Epithelial cell of esophagus (primary cell): ENCODE measurements at regions not wholly inside any gene's neighbourhood (a gene's known extent, or its start where the extent isn't known, plus 50 kb on each side); places are given as distances from the start of the nearest gene placed in this dataset.

Experiments
- DNase-seq: peaks from one replicate; pipeline ENCODE4 v3.0.0; 2010; ENCODE audit warnings: low read depth
- H3K4me3 ChIP-seq: 2 replicates; pipeline ENCODE4 v1.5.1; 2011; ENCODE audit warnings: mild to moderate bottlenecking, low read length, control low read depth
- CTCF ChIP-seq: IDR thresholded peaks from 2 replicates; pipeline ENCODE4 v1.5.1; 2011; ENCODE audit warnings: low read depth, mild to moderate bottlenecking, low read length, control low read depth, inconsistent platforms; ENCODE audit not compliant: insufficient read depth; ENCODE audit errors: missing control alignments

DNA sequence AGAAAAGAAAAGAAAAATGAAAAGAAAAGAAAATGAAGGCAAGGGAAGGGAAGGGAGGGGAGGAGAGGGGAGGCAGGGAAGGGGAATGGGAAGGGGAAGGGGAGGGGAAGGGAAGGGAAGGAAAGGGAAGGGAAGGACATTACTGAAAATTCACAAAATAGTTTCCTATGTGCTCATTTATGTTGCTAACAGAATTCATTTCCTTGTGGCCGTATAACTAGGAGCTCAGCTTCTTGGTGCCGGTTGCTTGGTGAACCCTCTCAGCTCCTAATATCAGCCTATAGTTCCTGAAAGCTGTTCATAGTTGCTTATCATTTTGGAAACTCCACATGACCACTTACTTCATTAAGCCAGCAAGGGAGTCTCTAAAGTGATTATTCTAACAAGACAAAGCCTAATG is 379.8 kb upstream of the TMEFF2 start:
- no peak overlapping the region for H3K4me3 ChIP-seq
- no peak for TF ChIP-seq CTCF
- no peak for DNase-seq

GRCh38 chr2:192571636-192572035 is 376.9 kb upstream of the TMEFF2 start:
- H3K4me3 ChIP-seq = no peak overlapping the region
- no peak for DNase-seq
- no peak for TF ChIP-seq CTCF

DNA sequence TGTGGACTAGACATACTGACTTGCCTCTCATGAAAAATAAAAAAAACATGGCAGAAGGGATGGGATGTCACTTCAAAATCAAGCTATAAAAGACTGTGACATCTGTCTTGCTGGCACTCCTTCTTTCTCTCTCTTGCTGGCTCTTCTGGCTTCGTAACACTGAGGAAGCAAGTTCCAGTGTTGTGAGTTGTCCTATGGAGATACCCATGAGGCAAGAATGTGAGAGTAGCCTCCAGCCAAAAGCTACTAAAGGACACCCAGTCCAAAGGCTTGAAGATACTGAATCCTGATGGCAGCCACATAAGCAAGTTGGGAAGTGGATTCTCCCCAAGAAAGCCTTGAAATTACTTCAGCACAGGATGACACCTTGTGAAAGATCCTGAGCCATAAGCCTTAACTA is 376.1 kb upstream of the TMEFF2 start:
- peak; percentile 17 for DNase-seq
- TF ChIP-seq CTCF = no peak
- no peak overlapping the region for H3K4me3 ChIP-seq

DNA sequence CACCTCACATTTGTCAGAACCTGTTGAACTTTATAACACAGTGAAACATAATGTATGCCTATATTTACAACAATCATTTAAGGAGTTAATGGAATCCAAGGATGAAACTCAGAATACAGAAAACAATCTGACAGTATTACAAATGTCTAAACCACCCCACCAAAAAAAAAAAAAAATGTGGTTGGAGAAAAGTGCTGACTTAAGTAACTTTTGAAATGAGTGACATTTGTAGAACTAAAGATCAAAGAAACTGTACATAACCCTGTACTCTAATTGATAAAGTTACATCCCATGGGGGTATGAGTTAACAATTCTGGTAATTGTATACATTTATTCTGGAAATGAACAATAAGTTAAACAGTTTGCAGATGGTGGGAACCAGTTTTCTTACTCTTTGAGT is 372.1 kb upstream of the TMEFF2 start:
- H3K4me3 ChIP-seq = no peak overlapping the region
- no peak for DNase-seq
- no peak for TF ChIP-seq CTCF

DNA sequence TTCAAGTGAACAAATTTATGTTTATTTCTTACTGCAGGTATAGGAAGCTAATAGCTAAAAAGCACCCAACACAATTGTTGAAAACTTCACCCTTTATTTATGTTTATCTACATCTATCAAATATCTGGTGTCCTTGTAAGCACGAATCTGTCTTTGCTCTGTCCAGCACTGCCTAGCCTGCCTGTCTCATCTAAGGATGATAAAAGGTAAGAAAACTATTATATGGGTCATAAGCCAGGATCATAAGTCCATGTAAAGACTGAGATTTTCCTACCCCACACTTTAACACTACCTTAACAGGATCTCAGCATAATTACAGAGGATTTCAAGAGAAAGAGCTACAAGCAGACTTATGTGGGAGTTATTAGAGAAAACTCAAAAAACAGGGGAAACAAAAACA is 365.6 kb upstream of the TMEFF2 start:
- H3K4me3 ChIP-seq = no peak overlapping the region
- DNase-seq = no peak
- no peak for TF ChIP-seq CTCF

GRCh38 chr2:192559587-192559986 is 364.9 kb upstream of the TMEFF2 start:
- no peak overlapping the region for H3K4me3 ChIP-seq
- no peak for TF ChIP-seq CTCF
- DNase-seq = peak; percentile 7

DNA sequence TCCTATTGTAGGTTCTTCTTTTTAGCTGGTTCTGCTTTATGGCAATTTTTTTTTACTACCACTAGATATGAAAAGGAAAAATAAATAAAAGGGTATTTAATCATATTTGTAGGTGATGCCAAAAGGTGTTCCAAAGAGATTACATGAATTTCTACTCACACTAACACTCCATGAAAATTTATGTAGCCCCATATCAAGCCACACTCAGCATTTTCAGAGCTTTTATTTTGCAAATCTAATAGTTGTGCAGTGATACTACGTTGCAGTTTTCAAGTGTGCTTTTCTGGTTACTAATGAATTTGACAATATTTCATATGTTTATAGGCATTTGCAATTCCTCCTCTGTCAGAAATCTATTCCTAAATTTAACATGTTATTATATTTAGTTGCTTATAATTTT is 363.9 kb upstream of the TMEFF2 start:
- DNase-seq = no peak
- no peak overlapping the region for H3K4me3 ChIP-seq
- no peak for TF ChIP-seq CTCF
